WTC11 (cell line): ENCODE measurements at regions not wholly inside any gene's neighbourhood (a gene's known extent, or its start where the extent isn't known, plus 50 kb on each side); places are given as distances from the start of the nearest gene placed in this dataset.

ENCODE experiments used
- CREB1 ChIP-seq: sonication (generic); formaldehyde crosslinking; IDR thresholded peaks from 2 replicates; pipeline ENCODE4 v1.8.0; 2023; ENCODE audit warnings: mild to moderate bottlenecking, missing genetic modification reagents
- E2F1 ChIP-seq: sonication (generic); formaldehyde crosslinking; IDR thresholded peaks from 2 replicates; pipeline ENCODE4 v1.8.0; 2022; ENCODE audit warnings: mild to moderate bottlenecking, missing genetic modification reagents
- E2F4 ChIP-seq: sonication (generic); formaldehyde crosslinking; IDR thresholded peaks from 2 replicates; pipeline ENCODE4 v1.8.1; 2022; ENCODE audit warnings: low read depth, mild to moderate bottlenecking, moderate library complexity, missing genetic modification reagents, borderline replicate concordance
- FOXP1 ChIP-seq: sonication (generic); formaldehyde crosslinking; IDR thresholded peaks from 2 replicates; pipeline ENCODE4 v1.8.0; 2022; ENCODE audit warnings: missing genetic modification reagents, mild to moderate bottlenecking, moderate library complexity, borderline replicate concordance
- JUN ChIP-seq: sonication (generic); formaldehyde crosslinking; IDR thresholded peaks from 2 replicates; pipeline ENCODE4 v1.8.0; 2023; ENCODE audit warnings: mild to moderate bottlenecking, missing genetic modification reagents
- NR2C2 ChIP-seq: sonication (generic); formaldehyde crosslinking; IDR thresholded peaks from 2 replicates; pipeline ENCODE4 v1.8.0; 2022; ENCODE audit warnings: mild to moderate bottlenecking, missing genetic modification reagents
- STAT6 ChIP-seq: sonication (generic); formaldehyde crosslinking; conservative IDR thresholded peaks from 2 replicates; pipeline ENCODE4 v1.8.1; 2023; ENCODE audit warnings: mild to moderate bottlenecking, low read depth, missing genetic modification reagents, moderate library complexity
- TP53 ChIP-seq: sonication (generic); formaldehyde crosslinking; IDR thresholded peaks from 2 replicates; pipeline ENCODE4 v1.8.1; 2023; ENCODE audit warnings: mild to moderate bottlenecking, missing genetic modification reagents
- USF1 ChIP-seq: sonication (generic); formaldehyde crosslinking; IDR thresholded peaks from 2 replicates; pipeline ENCODE4 v1.8.0; 2022; ENCODE audit warnings: mild to moderate bottlenecking, missing genetic modification reagents
- USF2 ChIP-seq: sonication (generic); formaldehyde crosslinking; IDR thresholded peaks from 2 replicates; pipeline ENCODE4 v1.8.1; 2023; ENCODE audit warnings: mild to moderate bottlenecking, missing genetic modification reagents, moderate library complexity
- ZNF281 ChIP-seq: sonication (generic); formaldehyde crosslinking; IDR thresholded peaks from 2 replicates; pipeline ENCODE4 v1.8.0; 2023; ENCODE audit warnings: mild to moderate bottlenecking, missing genetic modification reagents
- ZNF416 ChIP-seq: fragments of 250-450 bp; sonication (Bioruptor Pico); IDR thresholded peaks from 2 replicates; pipeline ENCODE4 v1.9.0; 2021; ENCODE audit warnings: mild to moderate bottlenecking, inconsistent platforms
- TF ChIP-seq, protein P1 (sequence below): fragments of 200-600 bp; IDR thresholded peaks from 2 replicates; pipeline ENCODE4 v1.8.0; 2022; ENCODE audit warnings: antibody characterized with exemption
- TF ChIP-seq, protein P2 (sequence below): sonication (generic); formaldehyde crosslinking; IDR thresholded peaks from 2 replicates; pipeline ENCODE4 v1.8.0; 2022; ENCODE audit warnings: missing genetic modification reagents

DNA sequence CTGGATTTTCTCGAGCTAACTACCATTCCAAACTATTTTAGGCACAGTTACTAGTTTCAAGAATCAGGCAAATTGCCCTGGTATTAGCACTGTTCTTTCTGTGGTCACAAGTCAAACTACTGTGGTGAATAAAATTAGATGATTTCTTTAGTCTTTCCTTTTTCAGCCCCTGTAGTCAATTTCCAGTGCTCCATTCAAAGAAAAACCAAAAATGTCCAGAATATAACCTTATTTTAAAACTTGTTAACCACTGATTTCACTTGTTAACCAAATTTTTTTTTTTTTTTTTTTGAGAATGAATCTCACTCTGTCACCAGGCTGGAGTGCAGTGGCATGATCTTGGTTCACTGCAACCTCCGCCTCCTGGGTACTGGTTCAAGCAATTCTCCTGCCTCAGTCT, 50.6 kb upstream of the USPL1 start:
- TF ChIP-seq, protein P1, sequence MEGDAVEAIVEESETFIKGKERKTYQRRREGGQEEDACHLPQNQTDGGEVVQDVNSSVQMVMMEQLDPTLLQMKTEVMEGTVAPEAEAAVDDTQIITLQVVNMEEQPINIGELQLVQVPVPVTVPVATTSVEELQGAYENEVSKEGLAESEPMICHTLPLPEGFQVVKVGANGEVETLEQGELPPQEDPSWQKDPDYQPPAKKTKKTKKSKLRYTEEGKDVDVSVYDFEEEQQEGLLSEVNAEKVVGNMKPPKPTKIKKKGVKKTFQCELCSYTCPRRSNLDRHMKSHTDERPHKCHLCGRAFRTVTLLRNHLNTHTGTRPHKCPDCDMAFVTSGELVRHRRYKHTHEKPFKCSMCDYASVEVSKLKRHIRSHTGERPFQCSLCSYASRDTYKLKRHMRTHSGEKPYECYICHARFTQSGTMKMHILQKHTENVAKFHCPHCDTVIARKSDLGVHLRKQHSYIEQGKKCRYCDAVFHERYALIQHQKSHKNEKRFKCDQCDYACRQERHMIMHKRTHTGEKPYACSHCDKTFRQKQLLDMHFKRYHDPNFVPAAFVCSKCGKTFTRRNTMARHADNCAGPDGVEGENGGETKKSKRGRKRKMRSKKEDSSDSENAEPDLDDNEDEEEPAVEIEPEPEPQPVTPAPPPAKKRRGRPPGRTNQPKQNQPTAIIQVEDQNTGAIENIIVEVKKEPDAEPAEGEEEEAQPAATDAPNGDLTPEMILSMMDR: no peak
- TF ChIP-seq, protein P2, sequence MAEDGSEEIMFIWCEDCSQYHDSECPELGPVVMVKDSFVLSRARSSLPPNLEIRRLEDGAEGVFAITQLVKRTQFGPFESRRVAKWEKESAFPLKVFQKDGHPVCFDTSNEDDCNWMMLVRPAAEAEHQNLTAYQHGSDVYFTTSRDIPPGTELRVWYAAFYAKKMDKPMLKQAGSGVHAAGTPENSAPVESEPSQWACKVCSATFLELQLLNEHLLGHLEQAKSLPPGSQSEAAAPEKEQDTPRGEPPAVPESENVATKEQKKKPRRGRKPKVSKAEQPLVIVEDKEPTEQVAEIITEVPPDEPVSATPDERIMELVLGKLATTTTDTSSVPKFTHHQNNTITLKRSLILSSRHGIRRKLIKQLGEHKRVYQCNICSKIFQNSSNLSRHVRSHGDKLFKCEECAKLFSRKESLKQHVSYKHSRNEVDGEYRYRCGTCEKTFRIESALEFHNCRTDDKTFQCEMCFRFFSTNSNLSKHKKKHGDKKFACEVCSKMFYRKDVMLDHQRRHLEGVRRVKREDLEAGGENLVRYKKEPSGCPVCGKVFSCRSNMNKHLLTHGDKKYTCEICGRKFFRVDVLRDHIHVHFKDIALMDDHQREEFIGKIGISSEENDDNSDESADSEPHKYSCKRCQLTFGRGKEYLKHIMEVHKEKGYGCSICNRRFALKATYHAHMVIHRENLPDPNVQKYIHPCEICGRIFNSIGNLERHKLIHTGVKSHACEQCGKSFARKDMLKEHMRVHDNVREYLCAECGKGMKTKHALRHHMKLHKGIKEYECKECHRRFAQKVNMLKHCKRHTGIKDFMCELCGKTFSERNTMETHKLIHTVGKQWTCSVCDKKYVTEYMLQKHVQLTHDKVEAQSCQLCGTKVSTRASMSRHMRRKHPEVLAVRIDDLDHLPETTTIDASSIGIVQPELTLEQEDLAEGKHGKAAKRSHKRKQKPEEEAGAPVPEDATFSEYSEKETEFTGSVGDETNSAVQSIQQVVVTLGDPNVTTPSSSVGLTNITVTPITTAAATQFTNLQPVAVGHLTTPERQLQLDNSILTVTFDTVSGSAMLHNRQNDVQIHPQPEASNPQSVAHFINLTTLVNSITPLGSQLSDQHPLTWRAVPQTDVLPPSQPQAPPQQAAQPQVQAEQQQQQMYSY (CRISPR knock-in tag): no peak
- no peak for TF ChIP-seq NR2C2 (CRISPR knock-in tag)
- no peak for TF ChIP-seq E2F4 (CRISPR knock-in tag)
- TF ChIP-seq USF2 (CRISPR knock-in tag): no peak
- no peak for TF ChIP-seq TP53 (CRISPR knock-in tag)
- no peak for TF ChIP-seq CREB1 (CRISPR knock-in tag)
- TF ChIP-seq E2F1 (CRISPR knock-in tag): no peak
- TF ChIP-seq JUN (CRISPR knock-in tag): no peak
- TF ChIP-seq FOXP1 (CRISPR knock-in tag): no peak
- no peak for TF ChIP-seq ZNF281 (CRISPR knock-in tag)
- TF ChIP-seq STAT6 (CRISPR knock-in tag): no peak
- no peak for TF ChIP-seq USF1 (CRISPR knock-in tag)
- TF ChIP-seq ZNF416 (CRISPR knock-in tag): no peak
